Esophagus muscularis mucosa (tissue), 4 donors: ENCODE measurements at regions not wholly inside any gene's neighbourhood (a gene's known extent, or its start where the extent isn't known, plus 50 kb on each side); places are given as distances from the start of the nearest gene placed in this dataset.

Experiments
- DNase-seq: peaks from one replicate; pipeline ENCODE4 v3.0.0-alpha.2; 2017; ENCODE audit errors: extremely low spot score
- H3K27ac ChIP-seq, 4 donors: fragments of 200-600 bp; sonication (generic); replicated peaks in 1 of 4; 1 replicate in 3 of 4; 2 replicates in 1 of 4; pipeline ENCODE4 v1.5.1; 2016 to 2019; ENCODE audit warnings: mild to moderate bottlenecking in 1 of 4
- H3K27me3 ChIP-seq, 4 donors: fragments of 200-600 bp; sonication (generic); one replicate each; pipeline versions ENCODE4 v1.5.1 to v1.6.0; 2016 to 2019
- H3K36me3 ChIP-seq, 4 donors: fragments of 200-600 bp; sonication (generic); one replicate each; pipeline ENCODE4 v1.5.1; 2016 to 2019
- H3K4me1 ChIP-seq, 4 donors: fragments of 200-600 bp; sonication (generic); one replicate each; pipeline ENCODE4 v1.5.1; 2016 to 2019
- H3K4me3 ChIP-seq, 4 donors: fragments of 200-600 bp; sonication (generic); 1 replicate in 2 of 4; 2 replicates in 2 of 4; pipeline ENCODE4 v1.5.1; 2016 to 2019; ENCODE audit warnings: mild to moderate bottlenecking in 4 of 4, moderate library complexity in 1 of 4
- H3K9me3 ChIP-seq, 4 donors: fragments of 200-600 bp; sonication (generic); 1 replicate in 3 of 4; 2 replicates in 1 of 4; pipeline ENCODE4 v1.5.1; 2016 to 2019
- CTCF ChIP-seq, 3 experiments: fragments of 200-600 bp in 2 of 3; fragments of 450-650 bp in 1 of 3; sonication (generic) in 2 of 3; IDR thresholded peaks; one replicate each; pipeline ENCODE4 v1.5.1; 2017 to 2019; ENCODE audit warnings: antibody characterized with exemption in 3 of 3, mild to moderate bottlenecking in 2 of 3, moderate library complexity in 1 of 3
- EP300 ChIP-seq: sonication (generic); formaldehyde crosslinking; IDR thresholded peaks from one replicate; pipeline ENCODE4 v1.6.1; 2017; ENCODE audit warnings: antibody characterized with exemption
- POLR2A ChIP-seq: fragments of 450-650 bp; IDR thresholded peaks from one replicate; pipeline ENCODE4 v1.6.1; 2017; ENCODE audit warnings: antibody characterized with exemption, moderate library complexity, mild to moderate bottlenecking, low read depth
- POLR2AphosphoS5 ChIP-seq, 2 donors: sonication (generic); formaldehyde crosslinking; IDR thresholded peaks; one replicate each; pipeline ENCODE4 v1.6.1; 2017; ENCODE audit warnings: antibody characterized with exemption in 2 of 2
- WGBS: methylation state at CpG from one replicate; pipeline ENCODE4 v1.1.5; 2018; 5-methylcytosine and 5-hydroxymethylcytosine counted together
- intact Hi-C: fragments of 100-400 bp; cut with DNase I; formaldehyde crosslinking; loops from one replicate; pipeline ENCODE4 v1.15.1; 2023

GRCh38 chr16:6170022-6170421, 1072.4 kb upstream of the EEF2KMT start:
- DNase-seq, result no peak
- TF ChIP-seq POLR2AphosphoS5 (IDR thresholded peaks at IDR 0.05), result no peak
- no peak for TF ChIP-seq CTCF (IDR thresholded peaks at IDR 0.05)
- no peak for TF ChIP-seq POLR2A
- no peak for TF ChIP-seq EP300
- no peak overlapping the region for H3K27ac ChIP-seq
- no peaks in the 10 kb centered on the region for H3K4me1 ChIP-seq
- WGBS, result 84% methylated on average over 5 of the region's 5 CpGs
- no peaks in the 10 kb centered on the region for H3K9me3 ChIP-seq
- no peaks in the 10 kb centered on the region for H3K27me3 ChIP-seq
- H3K4me3 ChIP-seq, result no peak overlapping the region
- intact Hi-C loops, result no loop called here
- H3K36me3 ChIP-seq, result no peaks in the 10 kb centered on the region

- TF ChIP-seq EP300 (no peak), POLR2A (no peak), POLR2AphosphoS5 (IDR thresholded peaks at IDR 0.05) (no peak), CTCF (IDR thresholded peaks at IDR 0.05) (no peak)
- Histone ChIP-seq H3K27me3 (no peaks in the 10 kb centered on the region), H3K4me3 (no peak overlapping the region), H3K27ac (no peak overlapping the region), H3K36me3 (no peaks in the 10 kb centered on the region), H3K9me3 (no peaks in the 10 kb centered on the region), H3K4me1 (no peaks in the 10 kb centered on the region)
- intact Hi-C loops, result no loop called here
- no peak for DNase-seq
- 68% methylated on average over 11 of the region's 11 CpGs for WGBS
These were observed 1067.9 kb upstream of the EEF2KMT start for GRCh38 chr16:6165330-6165979.

DNA sequence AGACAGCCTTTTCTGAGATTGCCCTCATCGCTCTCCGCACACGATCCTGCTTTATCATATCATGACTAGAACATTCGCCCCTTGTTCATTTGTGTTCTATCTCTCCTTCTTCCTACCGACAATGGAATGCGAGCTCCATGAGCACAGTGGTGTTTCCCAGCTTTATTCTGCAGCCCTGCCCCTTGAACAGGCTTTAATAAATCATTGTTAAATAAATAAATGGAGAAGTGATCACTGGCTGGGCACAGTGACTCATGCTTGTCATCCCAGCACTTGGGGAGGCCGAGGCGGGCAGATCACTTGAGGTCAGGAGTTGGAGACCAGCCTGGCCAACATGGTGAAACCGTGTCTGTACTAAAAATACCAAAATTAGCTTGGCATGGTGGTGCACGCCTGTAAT, 1063.3 kb upstream of the EEF2KMT start:
- Histone ChIP-seq H3K4me1 (no peaks in the 10 kb centered on the region), H3K4me3 (no peak overlapping the region), H3K27me3 (no peaks in the 10 kb centered on the region), H3K27ac (no peak overlapping the region), H3K36me3 (no peaks in the 10 kb centered on the region), H3K9me3 (no peaks in the 10 kb centered on the region)
- TF ChIP-seq POLR2AphosphoS5 (IDR thresholded peaks at IDR 0.05) (no peak), EP300 (no peak), POLR2A (no peak), CTCF (IDR thresholded peaks at IDR 0.05) (no peak)
- 78% methylated on average over 10 of the region's 10 CpGs for WGBS
- no peak for DNase-seq
- intact Hi-C loops, result no loop called here

DNA sequence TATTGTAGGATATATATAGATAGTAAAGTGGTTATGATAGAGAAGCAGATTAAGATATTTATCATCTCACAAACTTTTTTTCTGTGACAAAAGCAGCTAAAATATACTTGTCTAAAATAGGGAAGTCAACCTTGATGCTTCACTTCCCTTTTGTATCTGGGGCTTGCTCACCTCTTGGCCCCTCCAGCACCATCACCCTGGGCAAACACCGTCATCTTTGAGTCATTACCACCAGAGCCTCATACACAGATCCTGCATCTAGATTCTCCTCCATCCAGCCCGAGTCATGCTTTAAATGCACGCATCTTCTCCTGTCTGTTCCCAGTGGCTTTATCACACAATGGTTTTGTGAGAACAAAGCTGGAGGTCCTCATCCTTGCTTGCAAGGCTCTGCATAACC, 1062.7 kb upstream of the EEF2KMT start:
- Histone ChIP-seq H3K27me3 (no peaks in the 10 kb centered on the region), H3K4me3 (no peak overlapping the region), H3K27ac (no peak overlapping the region), H3K4me1 (no peaks in the 10 kb centered on the region), H3K36me3 (no peaks in the 10 kb centered on the region), H3K9me3 (no peaks in the 10 kb centered on the region)
- WGBS, result 84% methylated on average over 3 of the region's 3 CpGs
- no peak for DNase-seq
- TF ChIP-seq POLR2A (no peak), EP300 (no peak), POLR2AphosphoS5 (IDR thresholded peaks at IDR 0.05) (no peak), CTCF (IDR thresholded peaks at IDR 0.05) (no peak)
- intact Hi-C loops, result no loop called here

DNA sequence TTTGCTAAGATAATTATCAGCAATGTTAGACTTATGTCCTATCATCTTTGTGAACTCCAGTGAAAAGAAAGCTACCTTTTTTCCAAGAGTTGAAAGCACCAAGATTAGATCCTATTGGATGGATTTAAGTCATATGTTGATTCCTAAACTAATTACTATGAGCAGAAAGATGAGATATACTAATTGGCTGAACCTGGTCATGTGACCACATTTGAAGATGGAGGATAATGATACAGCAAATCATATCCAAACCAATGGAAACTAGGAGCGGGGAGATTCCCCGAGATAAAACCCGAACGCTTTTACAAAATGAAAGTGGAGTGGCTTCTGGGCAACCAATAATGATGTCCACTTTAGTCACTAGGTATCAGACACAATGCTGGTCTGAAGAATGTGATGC, 1060.2 kb upstream of the EEF2KMT start:
- Histone ChIP-seq H3K4me1 (no peaks in the 10 kb centered on the region), H3K4me3 (no peak overlapping the region), H3K36me3 (no peaks in the 10 kb centered on the region), H3K27me3 (no peaks in the 10 kb centered on the region), H3K9me3 (no peaks in the 10 kb centered on the region), H3K27ac (no peak overlapping the region)
- no peak for TF ChIP-seq POLR2A
- TF ChIP-seq POLR2AphosphoS5 (IDR thresholded peaks at IDR 0.05), result no peak
- no peak for TF ChIP-seq CTCF (IDR thresholded peaks at IDR 0.05)
- no peak for TF ChIP-seq EP300
- 91% methylated on average over 4 of the region's 4 CpGs for WGBS
- DNase-seq, result no peak
- intact Hi-C loops, result no loop called here
